ENCODE measurements at regions not wholly inside any gene's neighbourhood (a gene's known extent, or its start where the extent isn't known, plus 50 kb on each side); places are given as distances from the start of the nearest gene placed in this dataset.

DNA sequence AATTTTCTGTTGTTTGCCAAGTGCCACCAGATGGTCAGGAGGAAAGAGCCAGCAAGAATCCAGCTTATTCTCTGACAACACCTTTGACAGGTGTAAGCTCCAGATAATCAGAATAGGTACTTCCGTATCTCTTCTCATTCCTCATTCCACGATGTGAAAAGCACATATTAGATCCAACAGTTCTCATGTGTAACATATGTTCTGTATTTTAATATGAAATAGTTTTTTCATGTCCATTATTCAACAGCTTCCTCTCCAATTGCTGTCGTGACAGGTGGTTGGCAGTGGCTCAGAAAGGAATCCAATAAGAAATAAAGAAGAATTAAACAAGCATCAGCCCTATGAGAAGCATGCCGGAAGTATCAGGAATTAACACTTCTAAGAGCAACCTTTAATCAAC, 1624.7 kb downstream of the MRPL39 start:
- H3K4me3 ChIP-seq (ENCODE audit: low read depth, poor library complexity, severe bottlenecking), result no peak overlapping the region
- TF ChIP-seq POLR2A (IDR thresholded peaks at IDR 0.05), result no peak
- TF ChIP-seq, protein P1, sequence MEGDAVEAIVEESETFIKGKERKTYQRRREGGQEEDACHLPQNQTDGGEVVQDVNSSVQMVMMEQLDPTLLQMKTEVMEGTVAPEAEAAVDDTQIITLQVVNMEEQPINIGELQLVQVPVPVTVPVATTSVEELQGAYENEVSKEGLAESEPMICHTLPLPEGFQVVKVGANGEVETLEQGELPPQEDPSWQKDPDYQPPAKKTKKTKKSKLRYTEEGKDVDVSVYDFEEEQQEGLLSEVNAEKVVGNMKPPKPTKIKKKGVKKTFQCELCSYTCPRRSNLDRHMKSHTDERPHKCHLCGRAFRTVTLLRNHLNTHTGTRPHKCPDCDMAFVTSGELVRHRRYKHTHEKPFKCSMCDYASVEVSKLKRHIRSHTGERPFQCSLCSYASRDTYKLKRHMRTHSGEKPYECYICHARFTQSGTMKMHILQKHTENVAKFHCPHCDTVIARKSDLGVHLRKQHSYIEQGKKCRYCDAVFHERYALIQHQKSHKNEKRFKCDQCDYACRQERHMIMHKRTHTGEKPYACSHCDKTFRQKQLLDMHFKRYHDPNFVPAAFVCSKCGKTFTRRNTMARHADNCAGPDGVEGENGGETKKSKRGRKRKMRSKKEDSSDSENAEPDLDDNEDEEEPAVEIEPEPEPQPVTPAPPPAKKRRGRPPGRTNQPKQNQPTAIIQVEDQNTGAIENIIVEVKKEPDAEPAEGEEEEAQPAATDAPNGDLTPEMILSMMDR (IDR thresholded peaks at IDR 0.05), result no peak
- intact Hi-C loops (cut with DNase I; ENCODE audit: low total_unique reads), result no loop called here
- DNase-seq (ENCODE audit: low spot score in 2 of 2), result no peak
- 44 to 56% methylated on average over 4 of the region's 4 CpGs for WGBS, 2 donors

DNA sequence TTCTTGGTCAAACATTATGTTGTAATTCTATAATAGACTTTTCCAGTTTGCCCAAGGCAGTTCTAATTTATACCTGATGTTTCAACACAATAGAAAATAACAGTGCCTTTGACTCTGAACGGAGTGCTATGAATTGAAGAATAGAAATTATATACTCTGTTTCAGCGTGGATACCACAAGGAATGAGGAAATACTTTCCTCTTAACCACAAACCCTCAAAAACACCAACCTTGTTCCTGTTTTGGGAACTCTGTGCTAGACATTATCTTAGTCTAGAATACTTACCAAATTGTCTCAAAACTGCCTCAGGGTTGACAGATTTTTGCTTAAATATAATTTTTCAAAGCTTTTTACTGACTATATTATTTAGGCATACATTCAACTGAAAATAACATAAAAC, 1629.3 kb downstream of the MRPL39 start:
- no peak overlapping the region for H3K4me3 ChIP-seq (ENCODE audit: low read depth, poor library complexity, severe bottlenecking)
- intact Hi-C loops (cut with DNase I; ENCODE audit: low total_unique reads), result no loop called here
- WGBS, 2 donors, result 32 to 45% methylated on average over 2 of the region's 2 CpGs
- TF ChIP-seq POLR2A (IDR thresholded peaks at IDR 0.05), result no peak
- TF ChIP-seq, protein P1 (IDR thresholded peaks at IDR 0.05), result no peak
- no peak for DNase-seq (ENCODE audit: low spot score in 2 of 2)

DNA sequence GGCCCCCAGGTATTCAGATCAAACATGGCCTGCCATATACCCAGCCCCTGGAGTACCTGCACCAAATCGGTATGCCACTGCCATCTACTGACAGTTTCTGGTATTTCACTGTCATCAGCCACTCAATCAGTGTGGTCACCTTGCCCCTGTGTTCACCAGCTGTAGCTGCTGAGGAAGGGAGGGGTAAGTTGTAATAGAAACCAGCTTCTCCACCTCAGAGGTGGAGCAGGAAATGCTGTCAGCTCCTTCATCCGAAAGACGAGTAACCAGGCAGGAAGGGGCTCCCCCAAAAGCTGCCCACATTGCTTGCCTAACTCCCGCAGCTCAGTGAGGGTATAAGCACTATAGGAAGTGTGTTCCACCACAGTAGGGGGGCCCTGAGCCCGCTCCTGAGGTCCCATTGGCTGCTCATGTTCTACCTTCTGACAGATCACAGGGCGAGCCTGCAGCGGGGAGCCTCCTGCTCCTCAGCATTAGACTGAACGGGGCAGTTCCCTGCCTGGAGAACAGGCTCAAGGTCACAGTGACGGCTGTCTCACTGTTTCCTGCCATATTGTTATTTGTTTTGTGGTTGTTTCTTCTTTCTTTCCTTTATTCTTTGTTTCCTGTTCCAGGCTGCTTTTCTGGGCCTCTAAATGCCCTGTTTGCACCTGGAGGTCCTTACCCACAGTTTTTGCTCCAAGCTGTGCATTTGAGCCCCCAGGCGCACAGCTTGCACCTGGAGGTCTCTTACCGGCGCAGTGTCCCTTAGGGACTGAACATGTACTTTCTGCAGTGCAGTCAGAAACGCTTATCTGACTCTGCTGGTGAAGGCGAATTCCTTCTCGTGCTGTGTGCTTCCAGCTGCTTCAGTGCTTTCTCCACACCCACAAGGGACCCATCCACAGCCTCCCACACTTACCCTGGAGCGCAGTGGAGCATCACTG, 1638.3 kb downstream of the MRPL39 start:
- intact Hi-C loops (cut with DNase I; ENCODE audit: low total_unique reads), result no loop called here
- DNase-seq (ENCODE audit: low spot score in 2 of 2), result peak in 1 of 2 donors; percentile 28
- no peak overlapping the region for H3K4me3 ChIP-seq (ENCODE audit: low read depth, poor library complexity, severe bottlenecking)
- 43 to 51% methylated on average over 15 to 16 of the region's 16 CpGs for WGBS, 2 donors
- no peak for TF ChIP-seq POLR2A (IDR thresholded peaks at IDR 0.05)
- TF ChIP-seq, protein P1 (IDR thresholded peaks at IDR 0.05), result no peak

DNA sequence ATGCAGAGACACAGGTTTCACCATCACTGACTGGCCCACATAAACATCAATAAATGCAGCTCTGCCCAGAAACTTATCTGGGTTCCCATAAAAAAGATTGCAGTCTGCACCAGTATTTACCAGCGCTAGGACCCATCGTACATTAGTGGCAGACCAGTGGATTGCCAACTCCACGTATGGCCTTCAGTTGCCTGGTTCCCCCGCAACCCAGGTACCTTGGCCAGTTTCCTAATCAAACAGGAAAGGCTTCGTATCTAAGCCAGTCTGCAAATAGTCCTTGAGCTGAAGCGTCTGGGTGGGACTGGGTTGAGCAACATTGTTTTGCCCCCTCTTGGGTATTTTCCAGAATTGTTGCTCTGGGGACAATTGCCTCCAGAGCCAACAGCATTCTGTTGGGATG, 1639.3 kb downstream of the MRPL39 start:
- DNase-seq (ENCODE audit: low spot score in 2 of 2), result no peak
- TF ChIP-seq POLR2A (IDR thresholded peaks at IDR 0.05), result no peak
- TF ChIP-seq, protein P1 (IDR thresholded peaks at IDR 0.05), result no peak
- no peak overlapping the region for H3K4me3 ChIP-seq (ENCODE audit: low read depth, poor library complexity, severe bottlenecking)
- 82% methylated on average over 6 of the region's 6 CpGs for WGBS, 2 donors
- intact Hi-C loops (cut with DNase I; ENCODE audit: low total_unique reads), result no loop called here

DNA sequence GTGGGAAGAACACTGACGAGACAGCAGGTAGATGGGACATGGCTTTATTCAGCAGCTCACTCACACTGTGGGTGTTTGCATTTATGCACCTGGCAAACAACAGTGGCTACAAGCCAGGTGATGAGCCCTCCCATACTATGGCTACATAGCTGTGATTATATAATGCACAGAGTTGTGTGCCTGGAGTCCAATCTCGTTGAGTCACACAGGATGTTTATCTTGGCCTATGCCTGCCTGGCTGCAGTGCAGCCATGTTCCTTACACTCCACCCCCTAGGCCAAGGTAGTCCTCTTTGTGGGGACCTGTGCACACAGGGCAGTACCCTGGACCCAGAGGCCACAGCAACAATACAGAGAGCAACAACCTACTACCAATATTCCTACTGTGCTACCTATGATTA, 1643.8 kb downstream of the MRPL39 start:
- TF ChIP-seq, protein P1 (IDR thresholded peaks at IDR 0.05), result no peak
- TF ChIP-seq POLR2A (IDR thresholded peaks at IDR 0.05), result no peak
- WGBS, 2 donors, result 53 to 74% methylated on average over 2 of the region's 2 CpGs
- no peak for DNase-seq (ENCODE audit: low spot score in 2 of 2)
- H3K4me3 ChIP-seq (ENCODE audit: low read depth, poor library complexity, severe bottlenecking), result no peak overlapping the region
- intact Hi-C loops (cut with DNase I; ENCODE audit: low total_unique reads), result no loop called here

Data from lower leg skin (tissue), 4 donors.